Cardiac fibroblast (primary cell): ENCODE measurements at regions not wholly inside any gene's neighbourhood (a gene's known extent, or its start where the extent isn't known, plus 50 kb on each side); places are given as distances from the start of the nearest gene placed in this dataset.
A peak's percentile ranks its signal among the peaks of the same experiment; 100 is the strongest.
"Not testable (repeated sequence)": the region's sequence is repeated elsewhere in the genome, so short reads cannot be mapped to it uniquely, and the experiment has no call there.

Experiments
- DNase-seq, 2 donors: peaks; one replicate each; pipeline versions ENCODE4 v3.0.0 to v3.0.0-alpha.2; 2010; ENCODE audit warnings: low read depth in 2 of 2
- H3K4me3 ChIP-seq, 2 donors: replicated peaks in 1 of 2; 1 replicate in 1 of 2; 2 replicates in 1 of 2; pipeline ENCODE4 v1.5.1; 2011; ENCODE audit warnings: low read depth in 2 of 2, low read length in 2 of 2, mild to moderate bottlenecking in 2 of 2, moderate library complexity in 1 of 2
- TF ChIP-seq, protein P1 (sequence below): IDR thresholded peaks from one replicate; pipeline ENCODE4 v1.5.1; 2011; ENCODE audit warnings: low read depth, mild to moderate bottlenecking, low read length, inconsistent platforms

DNA sequence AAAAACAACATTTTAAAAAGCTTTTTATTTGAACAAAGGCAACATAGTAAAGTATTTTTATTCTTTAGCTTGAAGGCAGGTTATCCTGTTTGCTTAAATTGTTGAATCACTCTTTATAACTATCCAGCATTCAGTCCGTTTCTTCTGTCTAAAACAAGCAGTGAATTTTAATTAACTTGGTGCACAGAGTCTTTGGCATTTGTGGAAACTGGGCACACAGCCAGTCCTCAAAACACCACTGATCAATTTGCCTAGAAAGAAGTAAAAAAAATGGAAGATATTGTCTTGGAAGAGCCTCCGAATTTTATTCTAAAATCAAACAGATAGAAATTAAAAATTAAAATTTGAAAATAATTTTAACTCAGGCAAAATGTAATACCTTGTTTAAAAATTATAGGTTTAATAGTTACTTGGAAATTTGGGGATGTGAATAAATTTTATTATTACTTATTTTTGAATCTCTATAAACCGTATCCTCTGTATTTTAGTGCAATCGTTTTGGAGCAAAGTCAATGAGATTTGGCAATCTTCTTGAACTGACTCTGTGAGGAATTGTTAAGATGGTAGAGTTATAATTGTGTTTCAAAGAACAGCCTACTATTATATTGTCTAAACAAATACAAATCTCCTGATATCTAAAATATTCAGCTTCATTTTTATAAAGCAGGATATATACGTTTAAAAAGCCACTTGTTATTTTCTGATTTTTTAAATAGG is 927.0 kb downstream of the SLC16A7 start:
- H3K4me3 ChIP-seq = no peak overlapping the region
- DNase-seq = no peak
- TF ChIP-seq, protein P1, sequence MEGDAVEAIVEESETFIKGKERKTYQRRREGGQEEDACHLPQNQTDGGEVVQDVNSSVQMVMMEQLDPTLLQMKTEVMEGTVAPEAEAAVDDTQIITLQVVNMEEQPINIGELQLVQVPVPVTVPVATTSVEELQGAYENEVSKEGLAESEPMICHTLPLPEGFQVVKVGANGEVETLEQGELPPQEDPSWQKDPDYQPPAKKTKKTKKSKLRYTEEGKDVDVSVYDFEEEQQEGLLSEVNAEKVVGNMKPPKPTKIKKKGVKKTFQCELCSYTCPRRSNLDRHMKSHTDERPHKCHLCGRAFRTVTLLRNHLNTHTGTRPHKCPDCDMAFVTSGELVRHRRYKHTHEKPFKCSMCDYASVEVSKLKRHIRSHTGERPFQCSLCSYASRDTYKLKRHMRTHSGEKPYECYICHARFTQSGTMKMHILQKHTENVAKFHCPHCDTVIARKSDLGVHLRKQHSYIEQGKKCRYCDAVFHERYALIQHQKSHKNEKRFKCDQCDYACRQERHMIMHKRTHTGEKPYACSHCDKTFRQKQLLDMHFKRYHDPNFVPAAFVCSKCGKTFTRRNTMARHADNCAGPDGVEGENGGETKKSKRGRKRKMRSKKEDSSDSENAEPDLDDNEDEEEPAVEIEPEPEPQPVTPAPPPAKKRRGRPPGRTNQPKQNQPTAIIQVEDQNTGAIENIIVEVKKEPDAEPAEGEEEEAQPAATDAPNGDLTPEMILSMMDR = no peak

DNA sequence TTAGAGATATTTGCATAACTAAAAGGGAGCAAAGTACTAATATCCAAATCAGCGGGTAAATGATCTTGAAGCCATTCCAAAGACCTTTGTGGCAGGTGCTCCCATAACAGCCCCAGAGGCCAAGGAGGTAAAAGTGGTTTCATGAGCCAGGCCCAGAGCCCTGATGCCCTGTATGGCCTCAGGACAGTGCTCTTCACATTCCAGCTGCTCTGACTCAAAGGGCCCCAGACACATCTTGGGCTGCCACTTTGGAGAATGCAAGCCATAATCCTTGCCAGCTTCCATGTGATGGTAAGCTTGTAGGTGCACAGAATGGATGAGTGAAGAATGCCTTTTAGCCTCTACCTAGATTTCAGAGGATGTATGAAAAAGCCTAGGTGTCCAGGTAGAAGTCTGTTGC is 933.4 kb downstream of the SLC16A7 start:
- DNase-seq = no peak
- no peak overlapping the region for H3K4me3 ChIP-seq
- TF ChIP-seq, protein P1 = no peak

GRCh38 chr12:60529723-60530122 is 933.9 kb downstream of the SLC16A7 start:
- no peak overlapping the region for H3K4me3 ChIP-seq
- TF ChIP-seq, protein P1 = no peak
- no peak for DNase-seq

- TF ChIP-seq, protein P1 = no peak
- no peak for DNase-seq
Measured at GRCh38 chr12:60535363-60535762, 939.5 kb downstream of the SLC16A7 start.

DNA sequence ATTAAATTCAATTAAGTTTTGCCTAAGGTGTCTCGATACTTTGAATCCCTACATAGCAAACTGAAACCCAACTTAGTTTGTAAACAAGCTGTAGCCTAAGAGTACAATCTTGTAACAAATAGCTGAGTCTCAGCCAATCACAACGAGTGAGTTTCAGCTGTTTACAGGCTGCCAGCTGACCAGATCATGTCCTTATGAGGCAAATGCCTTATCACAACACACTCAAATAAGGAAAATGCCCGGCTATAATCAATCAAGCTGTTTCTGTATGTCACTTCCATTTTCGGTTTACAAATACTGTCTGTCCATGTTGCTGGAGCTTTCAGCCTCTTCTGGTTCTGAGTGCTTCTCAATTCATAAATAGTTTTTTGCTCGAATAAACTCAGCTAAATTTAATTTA is 943.8 kb downstream of the SLC16A7 start:
- H3K4me3 ChIP-seq = no peak overlapping the region
- DNase-seq = peak in 1 of 2 donors; percentile 2
- TF ChIP-seq, protein P1 = no peak

More at GRCh38 chr12:60535363-60535762, 939.5 kb downstream of the SLC16A7 start:
- no peak overlapping the region for H3K4me3 ChIP-seq

DNA sequence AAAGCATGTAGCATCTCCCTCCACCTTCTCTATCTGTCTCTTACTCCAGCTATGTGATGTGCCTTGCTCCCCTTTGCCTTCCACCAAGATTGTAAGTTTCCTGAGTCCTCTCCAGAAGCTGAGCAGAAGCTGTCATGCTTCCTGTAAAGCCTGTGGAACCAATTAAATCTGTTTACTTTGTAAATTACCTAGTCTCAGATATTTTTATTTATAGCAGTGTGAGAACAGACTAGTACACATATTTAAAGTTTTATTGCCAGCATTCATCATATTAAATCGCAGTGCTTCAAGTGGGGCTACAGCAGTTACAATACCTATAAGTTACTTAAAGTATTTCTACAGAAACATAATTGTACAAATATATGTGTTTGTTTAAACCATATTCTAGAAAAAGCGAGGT is 973.1 kb downstream of the SLC16A7 start:
- no peak overlapping the region for H3K4me3 ChIP-seq
- TF ChIP-seq, protein P1 = no peak
- DNase-seq = no peak

DNA sequence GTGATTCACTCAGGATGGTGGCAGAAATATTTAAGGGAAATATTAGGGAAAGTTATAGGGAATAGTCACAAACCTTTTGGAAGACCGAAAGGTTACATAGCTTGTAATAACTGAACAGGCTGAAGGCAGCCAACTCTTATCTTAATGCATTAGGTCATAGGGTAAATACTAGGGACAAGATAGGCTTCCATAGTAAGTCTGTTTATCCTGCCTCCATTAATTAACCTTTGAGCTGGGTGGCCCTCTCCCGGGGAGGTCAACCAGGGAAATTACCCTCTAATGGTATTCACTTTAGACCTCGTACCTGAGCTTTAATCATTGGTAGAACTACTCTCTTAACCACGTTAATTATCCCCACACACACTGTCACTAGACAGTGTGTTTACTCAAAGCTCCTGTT is 981.8 kb downstream of the SLC16A7 start:
- no peak for DNase-seq
- TF ChIP-seq, protein P1 = no peak
- H3K4me3 ChIP-seq = no peak overlapping the region

GRCh38 chr12:60587664-60588063 is 991.8 kb downstream of the SLC16A7 start:
- H3K4me3 ChIP-seq, DNase-seq: not testable (repeated sequence)
